HG03521 (cell line): ENCODE measurements at regions not wholly inside any gene's neighbourhood (a gene's known extent, or its start where the extent isn't known, plus 50 kb on each side); places are given as distances from the start of the nearest gene placed in this dataset.

ENCODE experiments used
- ATAC-seq: cut with Tn5 transposase; IDR thresholded peaks from one replicate; pipeline ENCODE4 v1.9.1; 2021; ENCODE audit warnings: mild to moderate bottlenecking, moderate library complexity; ENCODE audit not compliant: unreplicated experiment

DNA sequence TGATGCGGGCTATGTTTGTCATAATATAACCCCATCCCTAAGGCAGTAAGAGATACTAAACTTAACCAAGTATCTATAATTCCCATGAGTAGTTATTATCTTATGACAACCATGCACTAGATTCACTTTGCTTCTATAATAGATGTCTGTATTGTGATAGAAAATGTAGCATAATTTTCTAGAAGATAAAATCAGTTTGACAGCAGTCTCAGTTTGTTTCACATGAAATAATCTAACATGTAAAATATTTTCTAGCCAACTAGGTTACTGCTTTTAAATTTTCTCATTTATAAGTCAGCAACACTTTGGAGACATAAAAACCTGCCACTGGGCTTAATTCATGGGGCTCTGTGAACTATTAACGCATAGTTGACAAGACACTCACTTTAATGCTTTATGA is 1410.7 kb upstream of the ATXN8OS start:
- ATAC-seq: no peak

GRCh38 chr13:68692049-68692448 is 1415.6 kb upstream of the ATXN8OS start:
- no peak for ATAC-seq

DNA sequence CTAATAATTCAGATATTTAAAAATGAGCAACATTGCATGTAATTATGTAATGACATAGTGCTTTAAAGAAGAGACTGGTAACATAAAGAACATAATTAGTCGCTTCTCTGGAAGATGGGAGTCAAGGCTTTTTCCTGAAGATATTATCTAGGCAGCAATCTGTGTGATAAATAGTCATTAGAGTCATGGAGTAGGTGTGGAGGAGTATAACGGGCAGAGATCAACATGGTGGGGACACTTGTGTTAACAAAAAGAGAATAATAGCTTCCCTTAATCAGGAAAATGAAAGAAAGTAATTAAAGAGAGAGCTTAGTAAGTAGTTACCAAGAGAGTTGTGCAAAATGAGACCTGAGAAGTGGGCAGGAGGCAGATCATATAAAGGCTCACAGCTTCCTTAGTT is 1417.1 kb upstream of the ATXN8OS start:
- ATAC-seq: no peak

DNA sequence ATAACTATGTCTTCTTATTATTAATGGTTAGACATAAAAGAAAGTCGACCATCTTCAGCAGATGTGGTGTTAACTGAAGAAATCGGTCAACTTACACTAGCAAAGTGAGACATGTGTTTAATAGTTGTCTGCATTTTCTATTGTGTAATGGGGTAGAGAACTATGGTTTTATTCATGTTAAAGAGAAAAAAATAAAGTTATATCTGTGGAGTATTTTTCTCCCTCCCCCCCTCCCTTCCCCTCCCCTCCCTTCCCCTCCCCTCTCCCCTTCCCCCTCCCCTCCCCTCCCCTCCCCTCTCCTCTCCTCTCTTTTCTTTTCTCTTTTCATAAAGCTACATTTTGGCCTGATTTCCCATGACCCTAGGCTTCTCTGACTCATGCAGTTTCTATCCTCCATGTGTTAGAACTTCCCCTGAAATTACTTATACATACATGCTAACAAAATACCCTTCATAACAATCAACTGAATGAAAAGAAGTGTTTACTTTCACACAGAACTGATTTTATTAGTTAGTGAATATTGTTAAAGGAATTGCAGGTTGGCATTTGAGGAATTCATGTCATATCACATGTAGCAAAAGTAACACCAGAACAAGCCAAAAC is 1431.0 kb upstream of the ATXN8OS start:
- ATAC-seq: no peak

DNA sequence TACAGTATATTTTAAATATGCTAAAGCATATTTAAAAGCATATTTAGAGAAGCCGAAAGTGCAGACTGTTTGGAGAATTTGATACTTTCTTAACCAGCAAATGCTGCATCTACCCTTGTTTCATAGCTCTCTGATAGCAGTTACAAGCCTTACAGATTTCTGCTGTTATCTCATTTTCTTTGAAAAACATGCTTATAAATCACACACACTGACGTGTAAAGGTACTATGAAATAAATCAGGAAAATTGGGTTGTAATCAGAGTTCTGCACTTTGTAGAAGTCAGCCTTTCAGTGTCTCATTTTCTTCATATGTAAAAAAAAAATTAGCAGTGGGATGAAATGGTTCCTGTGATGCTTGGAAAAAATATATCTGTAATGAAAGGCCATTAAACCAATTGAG is 1432.4 kb upstream of the ATXN8OS start:
- no peak for ATAC-seq

DNA sequence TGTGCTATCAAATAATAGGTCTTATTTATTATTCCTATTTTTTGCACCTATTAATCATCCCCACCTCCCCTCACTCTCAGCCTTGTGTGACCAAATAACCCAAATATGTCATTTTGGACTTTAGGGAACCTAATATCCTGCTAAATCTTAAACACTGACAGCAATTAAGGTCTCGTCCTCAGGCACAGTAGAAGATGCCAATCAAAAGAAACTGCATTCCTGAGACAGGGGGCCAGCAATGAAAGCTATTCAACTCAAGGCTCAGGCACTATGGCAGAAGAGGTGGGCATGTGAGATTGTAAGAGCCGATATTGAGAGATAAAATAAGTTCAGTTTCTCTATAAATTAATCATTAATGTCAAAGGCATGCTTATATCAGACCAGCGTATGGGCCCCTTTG is 1437.7 kb upstream of the PCDH9 start:
- ATAC-seq: no peak

GRCh38 chr13:68666774-68667397 is 1436.8 kb upstream of the PCDH9 start:
- no peak for ATAC-seq

GRCh38 chr13:68645814-68646213 is 1415.7 kb upstream of the PCDH9 start:
- ATAC-seq: no peak

DNA sequence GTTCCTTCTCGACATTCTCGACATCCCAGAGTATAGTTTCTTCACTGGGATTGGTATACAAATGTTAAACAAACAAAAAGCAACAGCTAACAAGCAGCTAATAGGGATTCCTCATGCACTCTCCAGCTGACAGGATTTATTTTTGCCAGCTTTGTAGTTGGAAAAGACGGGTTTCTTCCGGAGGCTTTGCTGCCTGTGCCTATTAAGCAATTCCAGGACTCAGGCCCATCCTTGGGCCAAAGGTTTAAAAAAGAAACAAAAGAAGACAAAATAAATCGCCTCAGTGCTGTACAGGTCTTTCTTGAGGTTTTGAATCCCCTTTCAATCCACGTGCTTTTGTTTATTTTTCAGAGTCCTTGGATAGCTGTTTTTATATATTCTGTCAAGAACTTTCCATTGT is 1414.5 kb upstream of the PCDH9 start:
- no peak for ATAC-seq

DNA sequence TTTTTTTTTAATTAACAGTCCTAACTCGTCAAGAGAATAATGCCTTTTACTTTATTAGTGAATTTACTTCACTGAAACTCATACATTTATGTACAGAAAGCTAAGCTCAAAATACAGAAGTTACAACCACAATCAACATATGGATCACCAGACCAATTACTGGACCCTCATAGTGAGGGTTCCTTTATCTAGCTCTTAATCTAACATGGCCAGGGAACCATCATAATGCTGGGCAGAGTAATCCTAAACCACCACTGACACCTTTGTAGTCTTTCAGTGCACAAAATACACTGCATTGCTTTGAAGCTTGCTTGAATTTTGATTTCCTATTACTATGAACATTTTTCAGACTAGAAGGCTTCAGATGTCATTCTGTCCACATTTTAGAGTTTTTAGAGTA is 1406.6 kb upstream of the PCDH9 start:
- ATAC-seq: no peak

DNA sequence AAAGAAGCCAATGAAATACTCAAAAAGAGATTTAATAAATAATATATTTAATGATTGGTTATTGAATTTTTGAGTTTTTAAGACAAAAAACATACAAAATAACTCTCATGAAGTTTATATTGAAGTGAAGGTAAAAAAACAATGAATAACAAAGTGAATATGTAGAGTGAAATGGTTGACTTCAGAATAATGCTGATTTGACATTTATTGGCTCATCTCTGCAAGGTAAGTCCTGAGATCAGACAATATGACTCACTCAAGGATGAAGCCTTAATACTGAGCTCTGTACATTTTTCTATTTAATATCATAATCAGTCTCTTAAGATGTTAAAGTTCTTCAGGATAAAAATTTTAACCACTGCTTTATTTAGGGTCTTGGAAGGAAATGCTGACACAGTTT is 1398.9 kb upstream of the PCDH9 start:
- no peak for ATAC-seq

- ATAC-seq: no peak
Measured at GRCh38 chr13:68627379-68627778, 1397.2 kb upstream of the PCDH9 start.

DNA sequence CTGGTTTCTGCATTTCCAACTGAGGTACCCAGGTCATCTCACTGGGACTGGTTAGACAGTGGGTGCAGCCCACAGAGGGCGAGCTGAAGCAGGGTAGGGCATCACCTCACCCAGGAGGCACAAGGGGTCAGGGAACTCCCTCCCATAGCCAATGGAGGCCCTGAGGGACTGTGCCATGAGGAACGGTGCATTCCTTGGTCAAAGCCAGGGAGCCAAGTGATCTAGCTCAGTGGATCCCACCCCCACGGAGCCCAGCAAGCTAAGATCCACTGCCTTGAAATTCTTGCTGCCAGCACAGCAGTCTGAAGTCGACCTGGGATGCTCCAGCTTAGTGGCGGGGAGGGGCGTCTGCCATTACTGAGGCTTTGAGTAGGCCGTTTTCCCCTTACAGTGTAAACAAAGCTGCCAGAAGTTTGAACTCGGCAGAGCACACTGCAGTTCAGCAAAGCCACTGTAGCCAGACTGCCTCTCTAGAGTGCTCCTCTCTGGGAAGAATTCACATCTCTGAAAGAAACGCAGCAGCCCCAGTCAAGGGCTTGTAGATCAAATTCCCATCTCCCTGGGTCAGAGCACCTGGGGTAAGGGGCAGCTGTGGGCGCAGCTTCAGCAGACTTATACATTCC is 1386.6 kb upstream of the PCDH9 start:
- no peak for ATAC-seq

GRCh38 chr13:68609661-68610060 is 1379.5 kb upstream of the PCDH9 start:
- ATAC-seq: no peak

DNA sequence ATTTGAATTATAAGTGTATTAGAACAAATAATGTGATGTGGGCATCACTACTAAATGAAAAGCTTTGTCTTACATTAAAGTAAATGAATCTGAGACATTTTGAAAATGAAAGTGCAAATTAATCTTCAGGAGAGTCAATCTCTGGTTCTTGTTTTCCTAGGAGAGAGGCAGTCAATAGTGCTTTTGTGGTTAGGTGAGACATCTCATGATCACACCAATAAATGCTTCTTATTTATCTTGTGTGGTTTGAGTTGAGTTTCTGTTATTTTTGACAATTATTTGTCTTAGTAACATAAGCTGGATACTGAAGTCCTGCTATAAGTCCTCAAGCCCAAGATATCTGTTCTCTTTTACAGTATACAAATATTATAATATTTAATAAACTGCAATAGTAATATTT is 1378.0 kb upstream of the PCDH9 start:
- ATAC-seq: no peak

DNA sequence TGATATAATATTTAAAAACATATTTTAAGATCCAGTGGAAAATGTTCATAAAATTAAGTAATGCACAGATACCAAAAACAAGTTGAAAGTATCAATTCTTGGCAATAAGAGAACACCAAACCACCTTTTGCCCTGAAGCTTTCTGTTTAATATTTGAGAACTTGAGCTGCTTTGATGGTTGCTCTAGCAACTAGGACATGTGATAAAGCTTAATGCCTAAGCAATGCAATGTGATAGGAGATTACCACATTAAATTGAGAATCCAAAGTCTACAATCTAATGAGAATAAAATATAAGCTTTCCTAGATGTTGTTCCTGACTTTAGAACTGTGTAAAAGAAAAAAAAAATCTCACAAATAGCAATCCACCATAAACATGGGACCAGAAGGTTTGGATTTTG is 1367.5 kb upstream of the PCDH9 start:
- ATAC-seq: no peak

DNA sequence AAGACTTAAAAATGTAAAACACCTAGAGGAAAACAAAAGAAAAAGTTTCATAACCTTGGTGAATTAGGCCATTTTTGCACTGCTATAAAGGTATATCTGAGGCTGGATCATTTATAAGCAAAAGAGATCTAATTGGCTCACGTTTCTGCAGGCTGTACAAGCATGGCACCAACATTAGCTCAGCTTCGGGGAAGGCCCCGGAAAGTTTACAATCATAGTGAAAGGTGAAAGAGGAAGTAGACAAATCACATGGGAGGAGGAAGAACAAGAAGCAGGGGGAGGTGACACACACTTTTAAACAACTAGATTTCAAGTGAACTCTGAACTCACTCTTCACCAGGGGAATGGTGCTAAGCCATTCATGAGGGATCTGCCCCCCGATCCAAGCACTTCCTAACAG is 1358.5 kb upstream of the PCDH9 start:
- peak; percentile 99 for ATAC-seq

- ATAC-seq: no peak
Measured at GRCh38 chr13:68584776-68585175, 1354.6 kb upstream of the PCDH9 start.

- no peak for ATAC-seq
Measured at GRCh38 chr13:68574053-68574452, 1343.9 kb upstream of the PCDH9 start.

DNA sequence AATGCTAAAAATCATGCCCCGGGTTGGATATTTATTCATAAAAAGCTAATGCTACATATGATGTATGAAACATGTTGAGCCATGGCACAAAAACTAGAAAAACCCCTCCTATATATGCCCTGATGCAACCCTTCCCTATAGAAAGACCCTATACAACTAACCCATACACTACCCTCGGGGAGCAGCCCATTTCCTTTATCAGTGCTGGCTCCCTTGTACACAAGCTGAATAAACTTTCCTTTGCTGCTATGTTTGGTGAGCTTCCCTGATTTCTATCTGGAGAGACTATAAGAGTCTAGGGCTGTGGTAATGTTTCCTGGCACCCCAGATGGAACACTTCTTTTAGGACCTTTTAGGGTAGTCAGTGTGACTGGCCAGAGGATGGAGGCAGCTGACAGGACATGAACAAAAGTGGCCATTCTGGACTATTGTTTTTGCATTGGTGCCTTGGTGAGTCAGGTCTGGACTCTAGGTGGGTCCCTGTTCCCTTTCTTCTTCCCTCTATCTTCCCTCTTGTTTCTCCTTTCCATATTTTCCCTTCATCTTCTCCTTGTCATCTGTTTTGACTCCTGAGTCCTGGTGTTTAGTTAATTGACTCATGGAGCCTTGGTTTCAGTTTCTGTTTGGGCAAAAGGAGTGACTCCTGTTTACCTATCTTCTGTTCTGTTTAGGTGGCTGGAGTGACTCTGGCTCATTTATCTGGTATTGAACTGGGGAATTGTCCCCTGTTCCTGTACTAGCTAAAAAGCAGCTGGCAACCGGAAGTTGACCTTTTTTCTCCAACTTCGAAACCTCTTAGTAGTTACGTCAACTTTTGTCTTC is 1321.8 kb upstream of the PCDH9 start:
- no peak for ATAC-seq

DNA sequence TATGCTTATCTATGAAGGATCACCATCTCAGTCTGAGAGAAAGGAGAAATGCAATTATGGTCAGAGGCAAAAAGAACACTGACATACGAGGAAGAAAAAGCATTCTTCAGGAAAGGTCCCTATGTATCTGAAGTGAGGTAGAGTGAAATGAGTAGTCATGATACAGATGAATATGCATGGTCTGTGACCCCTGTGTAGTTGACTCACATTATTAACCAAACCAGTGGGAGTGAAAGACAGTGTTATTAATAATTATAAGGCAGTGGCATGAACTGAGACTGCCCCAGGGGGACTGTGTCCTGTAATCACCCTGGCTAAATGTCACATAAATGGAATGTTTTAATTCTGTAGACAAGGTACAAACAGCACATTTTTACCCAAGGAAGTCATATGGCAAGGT is 1320.2 kb upstream of the PCDH9 start:
- no peak for ATAC-seq

GRCh38 chr13:68540244-68540643 is 1310.1 kb upstream of the PCDH9 start:
- ATAC-seq: no peak
